Loucy (cell line): ENCODE measurements at regions not wholly inside any gene's neighbourhood (a gene's known extent, or its start where the extent isn't known, plus 50 kb on each side); places are given as distances from the start of the nearest gene placed in this dataset.

Experiments used
- H2AFZ ChIP-seq: fragments of 200-600 bp; sonication (generic); 2 replicates; pipeline ENCODE4 v1.6.0; 2016; ENCODE audit warnings: antibody characterized with exemption, mild to moderate bottlenecking, low read length, moderate library complexity
- H3F3A ChIP-seq: fragments of 200-600 bp; 2 replicates; pipeline ENCODE4 v1.6.0; 2016; ENCODE audit warnings: antibody characterized with exemption, low read depth, mild to moderate bottlenecking
- H3K27me3 ChIP-seq: fragments of 200-600 bp; sonication (generic); 2 replicates; pipeline ENCODE4 v1.6.1; 2014; ENCODE audit warnings: low read length, mild to moderate bottlenecking; ENCODE audit not compliant: insufficient read depth, poor library complexity, severe bottlenecking
- H3K36me3 ChIP-seq: fragments of 200-600 bp; sonication (generic); 2 replicates; pipeline ENCODE4 v1.6.1; 2016; ENCODE audit warnings: low read length; ENCODE audit not compliant: insufficient read depth
- H3K4me1 ChIP-seq: fragments of 200-600 bp; sonication (generic); 2 replicates; pipeline ENCODE4 v1.5.1; 2014; ENCODE audit warnings: low read length, mild to moderate bottlenecking; ENCODE audit not compliant: insufficient read depth, poor library complexity, severe bottlenecking
- H3K4me2 ChIP-seq: fragments of 200-600 bp; sonication (generic); 2 replicates; pipeline ENCODE4 v1.6.0; 2014; ENCODE audit warnings: antibody characterized with exemption, low read length, low read depth, mild to moderate bottlenecking; ENCODE audit not compliant: poor library complexity, severe bottlenecking
- H3K4me3 ChIP-seq: fragments of 200-600 bp; sonication (generic); 2 replicates; pipeline ENCODE4 v1.5.1; 2014; ENCODE audit warnings: low read length, mild to moderate bottlenecking, mixed read lengths; ENCODE audit not compliant: poor library complexity, severe bottlenecking
- H3K79me2 ChIP-seq: fragments of 200-600 bp; sonication (generic); 2 replicates; pipeline ENCODE4 v1.6.1; 2014; ENCODE audit warnings: low read length; ENCODE audit not compliant: insufficient read depth
- H3K9ac ChIP-seq: fragments of 200-600 bp; sonication (generic); 2 replicates; pipeline ENCODE4 v1.6.0; 2014; ENCODE audit warnings: mild to moderate bottlenecking, low read depth, low read length, moderate library complexity; ENCODE audit not compliant: poor library complexity, severe bottlenecking
- H3K9me2 ChIP-seq: fragments of 200-600 bp; sonication (generic); replicated peaks from 2 replicates; pipeline ENCODE4 v1.6.1; 2016; ENCODE audit warnings: low read depth, low read length, mixed read lengths
- H3K9me3 ChIP-seq: fragments of 200-600 bp; sonication (generic); 2 replicates; pipeline ENCODE4 v1.6.1; 2014; ENCODE audit warnings: mild to moderate bottlenecking, antibody characterized with exemption, low read length, low read depth; ENCODE audit not compliant: insufficient read depth
- H4K20me1 ChIP-seq: fragments of 200-600 bp; sonication (generic); 2 replicates; pipeline ENCODE4 v1.6.0; 2014; ENCODE audit warnings: antibody characterized with exemption, low read length, mild to moderate bottlenecking; ENCODE audit not compliant: insufficient read depth, poor library complexity, severe bottlenecking
- EZH2phosphoT487 ChIP-seq: fragments of 200-600 bp; IDR thresholded peaks from 2 replicates; pipeline ENCODE4 v1.6.1; 2018; ENCODE audit warnings: antibody characterized with exemption, mild to moderate bottlenecking, moderate library complexity, borderline replicate concordance
- TF ChIP-seq, protein P1 (sequence below): fragments of 200-600 bp; sonication (generic); conservative IDR thresholded peaks from 2 replicates; pipeline ENCODE4 v1.5.1; 2014; ENCODE audit warnings: mild to moderate bottlenecking, antibody characterized with exemption, low read length

- H3K4me1 ChIP-seq, result no peaks in the 10 kb centered on the region
- H3K4me3 ChIP-seq, result no peak overlapping the region
Observed at GRCh38 chr21:39082656-39083376, 100.4 kb downstream of the PSMG1 start.

DNA sequence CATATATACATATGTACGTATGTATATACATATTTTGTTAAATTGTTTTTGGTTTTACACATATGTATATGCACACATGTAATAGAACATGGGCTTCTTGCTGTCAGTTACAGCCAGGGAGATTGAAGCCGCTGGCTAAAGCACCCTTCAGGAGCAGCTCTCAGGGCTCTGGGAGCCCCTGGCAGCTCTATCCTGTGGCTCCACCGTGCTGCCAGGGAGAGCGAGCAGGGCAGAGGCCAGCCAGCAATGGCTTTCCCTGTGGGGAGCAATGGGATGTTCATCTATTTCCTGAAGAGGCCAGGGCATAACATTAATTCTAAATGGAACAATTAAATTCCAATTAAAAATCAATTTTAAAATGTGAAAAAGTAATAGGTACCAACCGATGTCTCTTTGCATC, 102.9 kb downstream of the PSMG1 start:
- Histone ChIP-seq H4K20me1 (no peaks in the 10 kb centered on the region), H3K9me3 (no peaks in the 10 kb centered on the region), H3K79me2 (no peaks in the 10 kb centered on the region), H3K27me3 (no peaks in the 10 kb centered on the region), H3K9me2 (no peaks in the 10 kb centered on the region), H2AFZ (no peak overlapping the region), H3K9ac (no peak overlapping the region), H3F3A (no peaks in the 10 kb centered on the region), H3K4me2 (no peak overlapping the region), H3K4me3 (no peak overlapping the region), H3K4me1 (no peaks in the 10 kb centered on the region), H3K36me3 (no peaks in the 10 kb centered on the region)
- TF ChIP-seq, protein P1, sequence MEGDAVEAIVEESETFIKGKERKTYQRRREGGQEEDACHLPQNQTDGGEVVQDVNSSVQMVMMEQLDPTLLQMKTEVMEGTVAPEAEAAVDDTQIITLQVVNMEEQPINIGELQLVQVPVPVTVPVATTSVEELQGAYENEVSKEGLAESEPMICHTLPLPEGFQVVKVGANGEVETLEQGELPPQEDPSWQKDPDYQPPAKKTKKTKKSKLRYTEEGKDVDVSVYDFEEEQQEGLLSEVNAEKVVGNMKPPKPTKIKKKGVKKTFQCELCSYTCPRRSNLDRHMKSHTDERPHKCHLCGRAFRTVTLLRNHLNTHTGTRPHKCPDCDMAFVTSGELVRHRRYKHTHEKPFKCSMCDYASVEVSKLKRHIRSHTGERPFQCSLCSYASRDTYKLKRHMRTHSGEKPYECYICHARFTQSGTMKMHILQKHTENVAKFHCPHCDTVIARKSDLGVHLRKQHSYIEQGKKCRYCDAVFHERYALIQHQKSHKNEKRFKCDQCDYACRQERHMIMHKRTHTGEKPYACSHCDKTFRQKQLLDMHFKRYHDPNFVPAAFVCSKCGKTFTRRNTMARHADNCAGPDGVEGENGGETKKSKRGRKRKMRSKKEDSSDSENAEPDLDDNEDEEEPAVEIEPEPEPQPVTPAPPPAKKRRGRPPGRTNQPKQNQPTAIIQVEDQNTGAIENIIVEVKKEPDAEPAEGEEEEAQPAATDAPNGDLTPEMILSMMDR, result no peak
- TF ChIP-seq EZH2phosphoT487, result no peak

More at GRCh38 chr21:39082656-39083376, 100.4 kb downstream of the PSMG1 start:
- H3F3A ChIP-seq, result no peaks in the 10 kb centered on the region
- TF ChIP-seq, protein P1, result no peak
- no peak for TF ChIP-seq EZH2phosphoT487
- H3K9me3 ChIP-seq, result no peaks in the 10 kb centered on the region
- H3K36me3 ChIP-seq, result no peaks in the 10 kb centered on the region
- H3K9me2 ChIP-seq, result no peaks in the 10 kb centered on the region
- no peak overlapping the region for H3K4me2 ChIP-seq
- no peaks in the 10 kb centered on the region for H4K20me1 ChIP-seq
- no peak overlapping the region for H3K9ac ChIP-seq
- H3K79me2 ChIP-seq, result no peaks in the 10 kb centered on the region
- no peaks in the 10 kb centered on the region for H3K27me3 ChIP-seq
- H2AFZ ChIP-seq, result no peak overlapping the region

DNA sequence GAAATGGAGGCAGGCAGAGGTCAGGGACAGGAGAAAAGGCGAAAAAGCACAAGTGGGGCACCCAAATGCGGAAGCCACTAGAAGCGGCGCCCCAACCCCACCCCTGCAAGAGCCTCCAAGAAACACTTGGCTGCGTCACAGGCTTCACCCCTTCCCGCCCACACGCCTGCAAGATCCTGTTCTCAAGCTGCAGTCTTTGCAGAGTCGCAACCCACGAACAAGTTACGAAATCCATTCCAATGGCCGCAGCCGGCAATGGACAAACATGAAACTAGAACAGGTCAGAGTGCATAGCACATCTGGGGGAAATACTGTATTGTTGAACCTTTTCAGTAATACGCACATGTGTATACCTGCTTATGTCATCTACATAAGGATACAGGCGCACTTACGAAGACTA, 103.6 kb downstream of the PSMG1 start:
- H3K79me2 ChIP-seq, result no peaks in the 10 kb centered on the region
- H3K4me3 ChIP-seq, result no peak overlapping the region
- H3K9me3 ChIP-seq, result no peaks in the 10 kb centered on the region; the same call in 1 of the 2 replicates
- no peaks in the 10 kb centered on the region for H3K27me3 ChIP-seq
- no peak overlapping the region for H3K4me2 ChIP-seq
- H3K36me3 ChIP-seq, result no peaks in the 10 kb centered on the region
- no peaks in the 10 kb centered on the region for H3K9me2 ChIP-seq
- H4K20me1 ChIP-seq, result no peaks in the 10 kb centered on the region
- H3K9ac ChIP-seq, result no peak overlapping the region
- TF ChIP-seq EZH2phosphoT487, result no peak
- TF ChIP-seq, protein P1, result no peak
- H3K4me1 ChIP-seq, result no peaks in the 10 kb centered on the region
- no peak overlapping the region for H2AFZ ChIP-seq
- no peaks in the 10 kb centered on the region for H3F3A ChIP-seq
